ENCODE measurements at regions not wholly inside any gene's neighbourhood (a gene's known extent, or its start where the extent isn't known, plus 50 kb on each side); places are given as distances from the start of the nearest gene placed in this dataset.

DNA sequence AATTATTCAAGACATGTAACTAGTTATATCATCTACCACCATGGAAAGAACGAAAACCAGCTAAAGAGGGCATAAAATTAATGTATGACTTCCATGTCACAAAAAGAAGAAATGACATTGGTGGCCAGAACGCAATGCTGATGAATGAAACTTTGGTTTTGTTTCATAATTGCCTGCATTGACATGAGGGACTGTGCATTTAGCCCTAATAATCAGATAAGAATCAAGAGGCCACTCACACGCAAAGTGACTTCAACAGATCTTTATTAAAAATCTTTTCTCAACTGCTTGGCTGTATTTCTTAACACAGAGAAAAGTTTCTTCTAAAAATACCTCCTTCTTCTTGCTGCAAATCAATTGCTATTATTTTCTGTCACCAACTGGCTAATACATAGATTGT lies 184.7 kb upstream of the RUNX1 start:
- no peak for DNase-seq

- no peak for DNase-seq
Observed at GRCh38 chr21:35232545-35233176, 183.6 kb upstream of the RUNX1 start.

DNA sequence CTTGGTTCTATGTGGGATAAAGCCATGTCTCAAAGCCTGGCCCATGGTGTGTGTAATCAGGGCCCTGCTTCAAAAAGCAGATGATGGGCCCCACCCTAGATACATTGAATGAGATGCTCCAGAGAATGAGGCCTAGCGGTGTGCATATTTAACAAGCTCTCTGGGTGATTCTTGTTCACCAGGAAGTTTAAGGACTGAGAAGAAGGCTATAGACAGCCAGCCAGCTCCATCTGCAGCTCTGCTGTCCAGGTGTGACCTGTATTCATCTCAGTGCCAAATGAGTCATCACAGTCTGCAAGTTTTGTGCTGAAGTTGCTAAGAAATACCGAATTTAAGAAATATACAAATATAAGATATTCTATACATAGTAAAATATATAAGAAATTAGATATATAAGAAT lies 182.0 kb upstream of the RUNX1 start:
- no peak for DNase-seq

DNA sequence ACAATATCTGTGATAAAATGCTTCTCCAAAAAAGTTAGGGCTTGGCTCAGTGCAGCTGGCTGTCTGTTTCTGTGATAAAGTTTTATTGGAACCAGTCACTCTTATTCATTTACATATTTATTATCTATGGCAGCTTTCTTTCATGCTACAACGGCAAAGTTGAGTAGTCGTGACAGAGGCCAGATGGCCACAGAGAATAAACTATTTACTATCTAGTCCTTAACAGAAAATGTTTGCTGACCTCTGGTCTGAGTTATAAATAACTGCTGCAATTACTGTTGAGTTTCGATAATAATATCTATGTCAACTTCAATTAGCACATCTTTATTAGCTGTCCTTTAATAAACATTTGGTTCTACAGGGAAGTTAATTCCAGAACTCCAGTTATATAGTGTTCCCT lies 180.2 kb upstream of the RUNX1 start:
- no peak for DNase-seq

GRCh38 chr21:35227786-35228185 lies 178.7 kb upstream of the RUNX1 start:
- no peak for DNase-seq

- no peak for DNase-seq
Observed at GRCh38 chr21:35226968-35227744, 178.1 kb upstream of the RUNX1 start.

DNA sequence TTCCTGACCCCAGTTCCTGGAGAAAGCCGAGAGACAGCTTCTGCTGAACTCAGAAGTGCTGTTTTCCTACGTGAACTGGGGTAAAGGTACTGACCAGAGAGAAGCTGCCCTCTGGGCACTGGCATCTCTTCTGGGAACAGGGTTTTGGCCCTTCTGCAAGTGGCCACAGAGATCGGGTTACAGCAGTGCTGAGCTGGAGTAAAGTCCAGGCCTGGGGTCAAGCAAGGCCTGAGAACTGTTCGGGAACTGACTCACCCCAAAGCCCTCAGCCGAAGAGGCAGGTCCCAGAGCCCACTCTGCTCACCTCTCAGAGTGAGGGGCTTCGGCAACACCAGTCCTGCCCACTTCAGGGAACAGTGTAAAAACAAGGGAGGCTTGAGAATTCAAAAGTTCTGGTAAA lies 177.2 kb upstream of the RUNX1 start:
- no peak for DNase-seq

DNA sequence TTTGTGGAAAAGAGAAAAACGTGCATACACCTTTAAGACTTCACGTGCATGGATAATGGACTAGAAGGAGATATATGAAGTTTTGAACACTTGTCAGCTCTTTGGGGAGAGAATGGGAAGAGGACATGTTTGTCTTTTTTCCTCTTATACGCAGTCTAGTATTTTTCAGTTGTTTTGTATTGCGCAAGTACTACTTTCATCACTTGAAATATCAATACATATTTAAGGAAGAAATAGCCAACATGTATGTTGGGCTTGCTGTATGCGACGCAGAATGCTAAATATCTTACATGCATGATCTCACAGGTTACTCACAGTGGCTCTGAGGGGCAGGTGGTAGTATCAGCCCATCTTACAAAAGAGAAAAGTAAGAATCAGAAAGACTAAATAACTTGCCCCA lies 176.5 kb upstream of the RUNX1 start:
- DNase-seq, result no peak

GRCh38 chr21:35223480-35224156 lies 174.5 kb upstream of the RUNX1 start:
- DNase-seq, result no peak

DNA sequence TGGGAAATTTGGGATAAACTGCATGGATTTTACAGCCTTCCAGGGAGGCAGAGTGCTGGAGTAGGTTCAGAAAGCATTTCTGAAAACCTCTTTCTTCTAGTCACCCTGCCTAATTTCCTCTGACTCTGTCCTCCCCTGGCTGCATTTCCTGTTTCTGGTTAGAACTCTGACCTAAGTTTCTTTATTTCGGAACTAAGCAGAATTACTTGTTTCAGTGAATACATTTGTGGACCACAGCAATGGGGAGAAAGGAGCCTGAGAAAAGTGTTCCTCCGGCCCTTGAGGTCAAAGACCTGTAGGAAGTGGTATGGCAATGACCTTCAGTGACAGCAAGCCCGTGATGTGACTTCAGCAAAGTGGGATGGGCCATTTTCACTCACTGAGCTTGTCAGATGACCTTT lies 173.4 kb upstream of the RUNX1 start:
- DNase-seq, result no peak

- no peak for DNase-seq
Observed at GRCh38 chr21:35222021-35222420, 172.9 kb upstream of the RUNX1 start.

- no peak for DNase-seq
Observed at GRCh38 chr21:35220301-35220700, 171.2 kb upstream of the RUNX1 start.

- DNase-seq, result no peak
Observed at GRCh38 chr21:35219719-35220118, 170.6 kb upstream of the RUNX1 start.

DNA sequence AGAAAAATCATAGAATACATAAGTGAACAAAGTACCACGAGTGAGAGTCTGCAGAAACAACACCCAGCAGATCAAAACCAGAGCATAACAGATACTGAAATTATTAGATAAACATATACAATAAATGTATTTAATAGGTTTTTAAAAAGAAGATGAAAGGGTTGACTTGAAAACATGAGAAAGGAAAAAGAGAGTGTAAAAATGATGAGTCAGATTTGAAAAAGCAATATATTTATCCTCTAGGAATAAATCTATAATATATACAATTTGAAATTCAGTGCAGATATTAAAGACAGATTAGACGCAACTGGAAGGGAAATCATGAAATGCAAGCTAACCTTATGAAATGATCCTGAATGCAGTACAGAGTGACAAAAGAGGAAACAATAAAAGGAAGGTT lies 170.2 kb upstream of the RUNX1 start:
- no peak for DNase-seq

- no peak for DNase-seq
Observed at GRCh38 chr21:35217504-35218060, 168.5 kb upstream of the RUNX1 start.

GRCh38 chr21:35216996-35217395 lies 167.9 kb upstream of the RUNX1 start:
- no peak for DNase-seq

DNA sequence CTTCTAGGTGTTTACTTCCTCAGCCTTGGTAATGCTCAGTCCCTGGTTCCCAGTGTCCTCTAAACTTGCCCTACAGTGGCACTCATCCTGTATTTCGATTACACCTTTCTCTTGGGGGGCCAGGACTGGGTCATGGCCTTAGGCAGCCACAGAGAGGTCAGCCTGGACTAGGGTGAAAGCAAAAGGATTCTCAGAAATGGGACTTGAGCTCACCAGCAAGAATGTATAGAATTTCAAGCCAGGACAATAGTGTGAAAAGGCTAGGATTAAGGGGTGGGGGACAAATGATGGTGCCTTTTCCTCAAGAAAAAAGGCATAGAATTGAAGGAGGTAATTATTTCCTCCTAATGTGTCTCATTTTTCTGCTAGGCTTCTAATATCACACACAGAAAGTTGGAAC lies 166.8 kb upstream of the RUNX1 start:
- DNase-seq, result no peak

- no peak for DNase-seq
Observed at GRCh38 chr21:35212393-35213127, 163.5 kb upstream of the RUNX1 start.

GRCh38 chr21:35211782-35212181 lies 162.7 kb upstream of the RUNX1 start:
- no peak for DNase-seq

GRCh38 chr21:35210093-35210492 lies 161.0 kb upstream of the RUNX1 start:
- DNase-seq, result no peak

DNA sequence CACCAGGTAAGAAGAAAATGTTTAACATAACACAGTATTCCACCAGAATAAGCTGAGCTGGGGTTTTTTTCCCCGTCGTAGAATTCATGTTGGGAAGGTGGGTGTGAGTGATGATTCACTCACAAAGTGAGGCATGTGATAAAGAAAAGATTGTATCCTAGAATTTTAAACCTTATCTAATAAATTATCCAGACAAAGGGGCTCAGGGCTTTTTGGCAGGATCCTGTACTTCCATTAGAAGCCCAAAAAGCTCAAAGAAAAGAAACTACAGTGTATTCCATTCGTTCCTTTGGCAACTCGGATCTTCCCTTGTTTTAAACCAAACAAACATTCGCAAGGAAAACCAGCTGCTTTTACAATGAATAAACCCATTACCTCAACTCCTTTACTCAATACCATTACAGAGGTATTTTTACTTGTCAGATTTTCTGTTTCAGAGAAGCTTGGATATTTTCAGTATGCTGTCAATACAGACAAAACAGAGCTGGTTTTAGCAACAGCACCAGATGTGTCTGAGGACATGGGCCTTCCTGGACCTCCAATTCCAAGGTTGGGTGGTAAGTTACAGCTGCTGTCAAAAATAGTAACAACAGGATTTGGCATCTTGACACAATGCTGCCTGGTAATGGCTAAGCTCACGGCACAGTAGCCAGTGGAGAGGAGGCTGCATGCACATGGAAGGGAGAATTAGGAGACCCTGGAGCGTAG lies 159.9 kb upstream of the RUNX1 start:
- DNase-seq, result no peak

GRCh38 chr21:35208104-35208503 lies 159.0 kb upstream of the RUNX1 start:
- DNase-seq, result no peak

- no peak for DNase-seq
Observed at GRCh38 chr21:35207322-35207721, 158.2 kb upstream of the RUNX1 start.

Data from NCI-H82 (cell line).